Transverse colon (tissue), 4 donors: ENCODE measurements at regions not wholly inside any gene's neighbourhood (a gene's known extent, or its start where the extent isn't known, plus 50 kb on each side); places are given as distances from the start of the nearest gene placed in this dataset.

Source experiments
- DNase-seq: peaks from one replicate; pipeline ENCODE4 v3.0.0-alpha.2; 2019
- H3K27ac ChIP-seq, 4 donors: fragments of 200-600 bp; sonication (generic); 2 replicates each; pipeline ENCODE4 v1.5.1; 2016 to 2018; ENCODE audit warnings: inconsistent platforms in 4 of 4
- H3K27me3 ChIP-seq: fragments of 200-600 bp; sonication (generic); 2 replicates; pipeline ENCODE4 v1.5.1; 2017; ENCODE audit warnings: inconsistent platforms
- H3K36me3 ChIP-seq, 4 donors: fragments of 200-600 bp; sonication (generic); 2 replicates each; pipeline ENCODE4 v1.5.1; 2017 to 2019; ENCODE audit warnings: inconsistent platforms in 4 of 4
- H3K4me1 ChIP-seq, 4 donors: fragments of 200-600 bp; sonication (generic); 2 replicates each; pipeline ENCODE4 v1.5.1; 2017 to 2020; ENCODE audit warnings: inconsistent platforms in 4 of 4
- H3K4me3 ChIP-seq, 4 donors: fragments of 200-600 bp; sonication (generic); 1 replicate in 1 of 4; 2 replicates in 3 of 4; pipeline versions ENCODE4 v1.5.1 to v1.6.1; 2017 to 2019; ENCODE audit warnings: inconsistent platforms in 4 of 4
- H3K9me3 ChIP-seq, 2 donors: fragments of 200-600 bp; sonication (generic); 2 replicates each; pipeline ENCODE4 v1.5.1; 2017 to 2019; ENCODE audit warnings: inconsistent platforms in 2 of 2
- CTCF ChIP-seq, 5 experiments: fragments of 200-600 bp in 3 of 5; fragments of 450-650 bp in 2 of 5; sonication (generic) in 3 of 5; IDR thresholded peaks; 1 replicate in 2 of 5; 2 replicates in 3 of 5; pipeline ENCODE4 v1.5.1; 2016 to 2017; ENCODE audit warnings: antibody characterized with exemption in 5 of 5, inconsistent platforms in 3 of 5, mild to moderate bottlenecking in 2 of 5, moderate library complexity in 1 of 5
- EP300 ChIP-seq: sonication (generic); formaldehyde crosslinking; IDR thresholded peaks from one replicate; pipeline ENCODE4 v1.6.1; 2017; ENCODE audit warnings: antibody characterized with exemption, low read depth
- POLR2A ChIP-seq: fragments of 450-650 bp; IDR thresholded peaks from one replicate; pipeline ENCODE4 v1.6.1; 2016; ENCODE audit warnings: antibody characterized with exemption, mild to moderate bottlenecking, moderate library complexity
- POLR2AphosphoS5 ChIP-seq, 3 donors: sonication (generic); formaldehyde crosslinking; IDR thresholded peaks; one replicate each; pipeline ENCODE4 v1.6.1; 2016; ENCODE audit warnings: antibody characterized with exemption in 3 of 3
- WGBS, 2 donors: methylation state at CpG; one replicate each; pipeline ENCODE4 v1.1.5; 2018; ENCODE audit warnings: low coverage in 1 of 2; 5-methylcytosine and 5-hydroxymethylcytosine counted together
- in situ Hi-C, 4 donors: fragments of 200-750 bp; cut with MboI; loops; one replicate each; pipeline versions ENCODE4 v1.15.0 to v1.15.1; 2017; ENCODE audit warnings: low sequenced_read_pairs in 3 of 4, low pct_ligation_motif_present in 1 of 4, low pct_unique_long_range_greater_than_20kb in 1 of 4
- intact Hi-C: fragments of 100-400 bp; cut with DNase I; formaldehyde crosslinking; loops from one replicate; pipeline ENCODE4 v1.15.1; 2023; ENCODE audit warnings: low total_unique reads

GRCh38 chr9:23382418-23382817 is 443.6 kb downstream of the ELAVL2 start:
- Histone ChIP-seq H3K27ac (no peak overlapping the region), H3K4me3 (no peak overlapping the region), H3K36me3 (no peaks in the 10 kb centered on the region), H3K9me3 (no peaks in the 10 kb centered on the region), H3K27me3 (no peaks in the 10 kb centered on the region), H3K4me1 (peaks cover 0 to 7% (median 3%) of the 10 kb centered on the region in 4 donors)
- intact Hi-C loops (no loop called here), in situ Hi-C loops (no loop called here)
- TF ChIP-seq POLR2A, result no peak
- TF ChIP-seq CTCF (IDR thresholded peaks at IDR 0.05), result no peak
- TF ChIP-seq POLR2AphosphoS5 (IDR thresholded peaks at IDR 0.05), result no peak
- no peak for TF ChIP-seq EP300
- WGBS, 2 donors, result 85 to 89% methylated on average over 1 to 2 of the region's 2 CpGs
- no peak for DNase-seq

- in situ Hi-C loops, result no loop called here
Observed at GRCh38 chr9:23394189-23394588, 431.9 kb downstream of the ELAVL2 start.

DNA sequence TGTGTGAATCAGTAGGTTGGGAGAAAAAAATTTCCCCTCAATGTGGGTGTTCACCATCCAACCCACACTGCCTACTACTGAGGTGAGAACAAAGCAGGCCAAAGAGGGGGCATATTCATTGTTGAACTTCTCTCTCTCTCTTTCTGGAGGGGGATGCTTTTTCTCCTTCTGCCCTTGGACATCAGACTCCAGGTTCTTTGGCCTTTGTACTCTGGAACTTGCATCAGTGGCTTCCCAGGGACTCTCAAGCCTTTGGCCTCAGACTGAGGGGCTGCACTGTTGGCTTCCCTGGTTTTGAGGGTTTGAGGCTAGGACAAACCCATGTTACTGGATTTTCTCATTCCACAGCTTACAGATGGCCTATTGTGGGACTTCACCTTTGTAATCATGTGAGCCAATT is 417.2 kb downstream of the ELAVL2 start:
- no peaks in the 10 kb centered on the region for H3K9me3 ChIP-seq
- in situ Hi-C loops, result no loop called here
- TF ChIP-seq POLR2A (no peak), EP300 (no peak), CTCF (IDR thresholded peaks at IDR 0.05) (no peak), POLR2AphosphoS5 (IDR thresholded peaks at IDR 0.05) (no peak)
- H3K4me3 ChIP-seq, result no peak overlapping the region
- no peaks in the 10 kb centered on the region for H3K4me1 ChIP-seq
- no peaks in the 10 kb centered on the region for H3K27me3 ChIP-seq
- no peak overlapping the region for H3K27ac ChIP-seq
- no peak for DNase-seq
- intact Hi-C loops, result no loop called here
- no peaks in the 10 kb centered on the region for H3K36me3 ChIP-seq

More at GRCh38 chr9:23394189-23394588, 431.9 kb downstream of the ELAVL2 start:
- Histone ChIP-seq H3K27ac (no peak overlapping the region), H3K4me3 (no peak overlapping the region), H3K9me3 (no peaks in the 10 kb centered on the region), H3K27me3 (no peaks in the 10 kb centered on the region), H3K36me3 (no peaks in the 10 kb centered on the region), H3K4me1 (no peaks in the 10 kb centered on the region)
- 64 to 91% methylated on average over 2 to 4 of the region's 4 CpGs for WGBS, 2 donors
- intact Hi-C loops, result loop anchor here (1.0 kb wide), 1 partner anchor 18 kb away; no protein-coding TSS in a partner anchor
- TF ChIP-seq CTCF (IDR thresholded peaks at IDR 0.05) (no peak), POLR2A (no peak), EP300 (no peak), POLR2AphosphoS5 (IDR thresholded peaks at IDR 0.05) (no peak)
- no peak for DNase-seq

GRCh38 chr9:23412046-23412445 is 414.0 kb downstream of the ELAVL2 start:
- Histone ChIP-seq H3K4me3 (no peak overlapping the region), H3K9me3 (no peaks in the 10 kb centered on the region), H3K4me1 (no peaks in the 10 kb centered on the region), H3K36me3 (no peaks in the 10 kb centered on the region), H3K27me3 (no peaks in the 10 kb centered on the region), H3K27ac (no peak overlapping the region)
- no peak for TF ChIP-seq EP300
- no peak for TF ChIP-seq CTCF (IDR thresholded peaks at IDR 0.05)
- TF ChIP-seq POLR2AphosphoS5 (IDR thresholded peaks at IDR 0.05), result no peak
- no peak for TF ChIP-seq POLR2A
- in situ Hi-C loops, result no loop called here
- no peak for DNase-seq
- 31 to 38% methylated on average over 3 of the region's 3 CpGs for WGBS, 2 donors
- intact Hi-C loops, result loop anchor here (1.0 kb wide), 1 partner anchor 18 kb away; no protein-coding TSS in a partner anchor
